DMS153 treated with DMSO at 0.1 percent for 48 hours (cell line): ENCODE measurements at regions not wholly inside any gene's neighbourhood (a gene's known extent, or its start where the extent isn't known, plus 50 kb on each side); places are given as distances from the start of the nearest gene placed in this dataset.

Experiments used
- DNase-seq: peaks from one replicate; lab custom pipeline; 2025; ENCODE audit not compliant: unreplicated experiment; lab: John Stamatoyannopoulos, UW

DNA sequence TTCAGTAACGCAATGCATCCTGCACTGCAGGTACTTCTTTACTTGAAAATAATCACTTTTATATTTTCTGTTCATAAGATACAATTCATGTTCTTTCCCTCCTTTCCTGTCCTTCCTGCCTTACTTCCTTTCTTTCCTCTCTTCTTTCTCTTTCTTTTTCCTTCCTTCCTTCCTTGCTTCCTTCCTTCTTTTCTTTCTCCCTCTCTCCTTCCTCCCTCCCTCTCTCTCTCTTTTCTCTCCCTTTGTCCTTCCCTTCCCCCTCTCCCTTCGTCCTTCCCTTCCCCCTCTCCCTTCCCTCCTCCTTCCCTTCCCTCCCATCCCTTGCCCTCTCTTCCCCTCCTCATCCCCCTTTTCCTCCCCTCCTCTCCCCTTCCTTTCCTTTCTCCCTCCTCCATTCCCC, 227.8 kb upstream of the KLF6 start:
- no peak for DNase-seq

DNA sequence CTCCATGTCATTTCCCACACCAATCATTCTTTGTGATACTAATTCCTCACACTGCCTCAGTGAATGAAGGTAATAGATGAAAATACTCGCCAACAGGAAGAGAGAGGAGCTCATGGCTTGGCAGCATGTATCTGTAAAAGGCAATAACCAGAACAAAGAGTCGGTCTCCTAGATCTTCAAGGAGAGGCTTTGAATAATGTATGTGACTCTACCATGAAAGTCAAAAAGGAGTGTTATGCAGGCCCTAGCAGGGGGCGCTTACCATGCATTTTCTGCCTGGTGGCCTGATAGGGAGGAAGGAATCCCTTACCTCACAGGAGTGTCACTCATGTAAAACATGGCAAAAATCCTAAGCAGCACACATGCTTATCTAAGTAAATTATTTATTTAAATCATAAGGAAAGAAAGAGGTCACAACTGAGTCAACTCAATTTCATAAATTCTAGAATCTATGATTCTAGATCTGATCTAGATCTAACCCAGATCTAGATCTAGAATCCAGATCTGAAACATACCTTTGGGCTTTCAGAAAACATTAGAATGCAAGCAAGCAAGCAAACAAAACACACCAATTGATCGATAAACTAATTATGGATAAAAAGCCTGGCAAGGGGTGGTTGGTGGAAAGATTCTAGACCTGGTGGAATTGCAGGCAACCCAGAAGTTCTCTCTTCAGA, 226.3 kb upstream of the KLF6 start:
- DNase-seq, result no peak

DNA sequence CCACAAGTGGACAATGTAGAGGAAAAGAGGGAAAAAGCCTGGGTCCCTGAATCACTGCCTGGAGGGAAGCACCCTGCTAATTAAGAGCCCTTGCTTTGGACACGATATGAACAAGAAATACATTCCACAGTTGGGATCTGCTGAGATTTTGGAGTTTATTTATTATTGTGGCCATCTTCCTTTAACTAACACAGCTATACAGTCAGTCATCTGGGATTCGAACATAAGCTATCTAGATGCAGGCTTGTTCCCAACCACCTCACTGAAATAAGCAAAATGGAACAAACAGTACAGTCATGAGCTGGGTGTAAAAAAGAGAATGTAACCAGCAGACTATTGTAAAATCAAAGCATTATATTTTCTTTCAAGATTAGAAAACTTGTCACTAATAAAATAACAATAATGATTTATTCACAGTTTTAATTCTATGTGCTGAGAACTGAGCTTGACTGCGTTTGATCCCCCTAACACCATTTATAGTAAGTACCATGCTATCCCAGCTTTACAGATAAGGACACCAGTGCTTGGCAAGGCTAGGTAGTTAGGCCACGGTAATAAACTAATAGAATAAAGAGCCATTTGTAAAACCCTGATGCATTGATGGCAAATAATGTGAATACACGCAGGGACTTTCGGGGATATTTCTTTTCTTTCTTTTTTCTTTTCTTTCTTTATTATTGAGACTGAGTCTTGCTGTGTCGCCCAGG, 223.8 kb upstream of the KLF6 start:
- DNase-seq, result no peak

DNA sequence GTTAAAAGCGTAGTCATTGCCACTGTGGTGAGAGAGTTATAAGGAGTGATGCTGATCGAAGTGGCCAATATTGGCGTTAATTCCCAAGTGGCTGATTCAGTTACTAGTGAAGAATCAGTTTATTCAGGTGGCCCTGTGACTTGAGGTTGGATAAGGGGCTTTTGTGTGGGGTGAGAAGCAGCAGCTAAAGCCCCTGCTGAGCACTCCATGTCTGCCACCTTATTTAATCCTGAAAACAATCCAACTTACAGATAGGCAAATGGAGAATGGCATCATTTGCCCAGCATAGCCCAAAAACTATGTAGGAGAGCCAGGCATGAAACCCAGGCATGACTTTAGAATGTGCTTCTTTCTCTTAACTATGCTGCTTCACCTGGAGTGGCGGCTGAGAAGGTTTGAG, 222.8 kb upstream of the KLF6 start:
- DNase-seq, result no peak

DNA sequence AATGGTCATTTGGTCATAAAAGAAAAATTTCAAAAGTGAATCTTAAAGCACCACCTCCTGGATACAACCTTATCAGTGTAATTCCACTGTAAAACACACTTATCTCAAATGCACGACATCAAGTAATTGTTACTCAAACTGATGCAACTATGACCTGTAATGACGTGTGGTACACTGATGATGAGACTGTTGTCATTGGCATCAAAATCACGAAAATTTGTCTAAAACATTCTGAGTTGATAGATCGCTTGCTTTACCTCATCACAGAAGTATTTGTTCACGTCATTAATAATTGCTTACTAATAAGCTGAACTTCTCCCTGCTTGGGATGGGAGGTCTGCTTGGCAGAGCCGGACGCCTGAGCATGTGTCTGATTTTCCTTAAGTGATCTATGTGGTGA, 221.8 kb upstream of the KLF6 start:
- no peak for DNase-seq

DNA sequence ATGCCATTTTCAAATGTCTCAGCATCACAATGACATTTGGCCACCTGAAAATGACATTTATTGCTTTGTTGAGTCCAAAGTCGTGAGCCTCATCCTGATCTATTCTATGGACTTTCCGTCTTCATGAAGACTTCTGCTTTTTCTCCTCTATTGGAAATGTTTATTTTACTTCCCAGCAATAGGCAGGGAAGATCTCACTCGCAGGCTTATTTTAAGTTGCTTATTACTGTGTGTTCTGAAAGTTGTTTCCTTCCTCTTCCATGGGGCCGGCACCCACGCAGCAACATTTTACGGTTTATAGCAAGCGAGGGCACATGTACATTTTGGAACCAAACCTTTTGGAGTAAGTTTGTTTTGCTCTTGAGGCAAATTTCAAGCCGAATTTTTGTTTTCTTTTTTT, 221.0 kb upstream of the KLF6 start:
- DNase-seq, result no peak

DNA sequence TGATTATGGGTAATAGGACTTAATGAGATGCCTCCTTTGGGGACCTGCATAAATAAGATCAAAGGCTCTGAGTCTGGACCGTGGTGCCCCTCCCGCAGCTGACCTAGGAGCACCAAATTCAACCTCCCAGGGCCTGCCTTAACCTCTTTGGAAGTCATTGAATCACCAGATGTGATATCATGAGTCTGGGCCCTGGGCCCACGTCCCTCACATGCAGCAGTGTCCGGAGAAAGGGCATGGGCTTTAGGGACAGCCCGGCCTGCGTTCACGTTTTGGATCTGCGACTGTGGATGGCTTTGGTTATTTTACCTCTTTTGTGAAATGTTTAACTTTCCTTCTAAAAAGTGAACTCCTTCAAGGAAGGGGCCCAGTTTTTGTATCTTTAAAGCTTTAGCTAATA, 220.0 kb upstream of the KLF6 start:
- no peak for DNase-seq

DNA sequence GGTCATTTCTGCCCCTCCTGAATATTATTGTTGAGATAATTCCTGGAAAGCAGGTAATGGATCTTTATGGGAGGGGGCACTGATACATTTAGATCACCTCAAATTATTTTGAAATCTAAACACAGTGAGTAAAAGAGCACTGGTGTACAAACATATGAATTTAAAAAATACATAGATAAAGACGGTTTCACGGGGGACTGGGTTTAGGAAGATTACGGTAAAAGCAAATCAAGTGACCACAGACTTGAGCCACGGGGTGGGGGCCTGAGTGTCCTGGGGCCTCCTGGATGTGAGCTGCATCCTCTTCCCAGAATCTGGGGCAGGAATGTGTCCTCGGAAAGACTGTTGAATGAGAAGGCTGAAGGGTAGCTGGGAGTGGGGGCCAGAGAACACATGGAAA, 219.1 kb upstream of the KLF6 start:
- DNase-seq, result no peak

DNA sequence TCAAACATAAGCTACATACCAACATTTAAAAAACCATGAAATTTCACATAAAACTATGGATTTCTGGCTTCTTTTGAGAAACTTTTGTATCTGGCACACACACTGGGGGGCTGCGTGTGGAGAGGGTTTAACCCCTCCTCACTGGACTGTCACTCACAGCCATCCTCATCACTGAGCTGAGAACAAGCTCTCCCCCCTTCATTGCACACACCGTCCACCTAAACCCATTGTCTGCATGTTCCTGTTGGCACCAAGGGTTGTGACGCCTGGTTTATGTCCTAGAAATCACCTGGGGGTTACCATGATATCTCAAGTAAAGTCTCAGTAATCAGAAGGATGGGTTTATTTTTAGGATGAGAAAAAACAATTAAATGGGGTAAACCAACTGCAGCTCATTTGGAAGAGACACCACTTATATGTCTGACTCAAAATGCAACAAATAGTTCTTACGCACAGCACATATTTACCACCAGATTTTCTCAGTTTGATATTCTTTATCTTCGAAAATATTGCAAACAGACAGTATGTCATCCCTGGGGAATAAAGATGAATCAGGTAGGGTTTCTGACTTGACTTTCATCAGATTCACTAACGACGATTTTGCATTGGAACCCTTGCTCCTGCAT, 218.5 kb upstream of the KLF6 start:
- DNase-seq, result no peak

DNA sequence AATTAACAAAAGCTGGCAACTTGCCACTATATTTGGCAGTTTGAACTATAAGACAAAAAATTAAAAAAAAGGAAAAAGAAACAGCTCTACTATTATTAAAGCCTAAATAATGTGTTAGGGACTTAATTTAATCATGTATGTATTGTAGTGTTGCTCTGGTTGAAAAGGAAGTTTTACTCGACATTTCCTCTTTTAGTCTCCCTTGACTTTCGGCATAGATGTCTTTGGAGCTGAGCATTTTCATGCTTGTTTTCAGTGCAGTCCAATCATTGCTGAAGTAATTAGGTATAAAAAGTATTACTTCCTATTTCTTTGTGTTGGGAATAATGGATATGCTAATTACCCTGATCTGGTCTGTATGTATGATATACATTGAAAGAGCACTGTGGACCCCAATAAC, 216.8 kb upstream of the KLF6 start:
- DNase-seq, result no peak

DNA sequence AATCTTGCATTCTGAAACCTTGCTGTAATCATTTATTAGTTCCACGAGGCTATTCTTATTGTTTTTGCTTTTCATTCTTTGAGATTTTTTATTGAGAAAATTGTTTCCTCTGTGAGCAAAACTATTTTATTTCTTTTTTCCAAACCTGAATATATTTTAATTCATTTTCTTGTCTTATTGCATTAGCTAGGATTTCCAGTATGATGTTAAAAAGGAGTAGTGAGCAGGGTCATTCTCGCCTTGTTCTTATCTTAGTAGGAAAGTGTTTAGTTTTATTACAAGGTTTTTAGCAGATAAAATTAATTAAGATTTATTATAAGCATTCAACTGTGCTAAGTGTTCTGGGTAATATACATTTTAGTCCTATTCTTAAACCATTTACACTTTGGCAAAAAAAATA, 214.6 kb upstream of the KLF6 start:
- DNase-seq, result no peak

DNA sequence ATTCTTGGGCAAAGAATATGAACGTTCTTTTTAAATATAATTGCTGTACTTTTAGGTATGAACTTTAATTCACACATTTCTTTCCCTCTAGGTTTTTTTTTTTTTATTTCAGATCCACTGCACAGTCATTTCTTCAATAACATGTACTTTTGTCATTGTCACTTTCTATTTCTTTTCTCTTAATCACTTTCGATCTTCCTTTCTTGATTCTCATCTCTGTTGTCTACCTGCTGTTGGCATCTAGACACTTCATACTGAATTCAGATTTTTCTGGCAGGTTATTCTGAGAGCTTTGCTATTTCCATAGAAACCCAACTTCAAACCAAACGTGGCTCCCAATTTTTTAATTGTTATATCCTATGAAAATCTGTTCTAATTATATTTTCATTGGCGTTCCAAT, 211.7 kb upstream of the KLF6 start:
- DNase-seq, result no peak

DNA sequence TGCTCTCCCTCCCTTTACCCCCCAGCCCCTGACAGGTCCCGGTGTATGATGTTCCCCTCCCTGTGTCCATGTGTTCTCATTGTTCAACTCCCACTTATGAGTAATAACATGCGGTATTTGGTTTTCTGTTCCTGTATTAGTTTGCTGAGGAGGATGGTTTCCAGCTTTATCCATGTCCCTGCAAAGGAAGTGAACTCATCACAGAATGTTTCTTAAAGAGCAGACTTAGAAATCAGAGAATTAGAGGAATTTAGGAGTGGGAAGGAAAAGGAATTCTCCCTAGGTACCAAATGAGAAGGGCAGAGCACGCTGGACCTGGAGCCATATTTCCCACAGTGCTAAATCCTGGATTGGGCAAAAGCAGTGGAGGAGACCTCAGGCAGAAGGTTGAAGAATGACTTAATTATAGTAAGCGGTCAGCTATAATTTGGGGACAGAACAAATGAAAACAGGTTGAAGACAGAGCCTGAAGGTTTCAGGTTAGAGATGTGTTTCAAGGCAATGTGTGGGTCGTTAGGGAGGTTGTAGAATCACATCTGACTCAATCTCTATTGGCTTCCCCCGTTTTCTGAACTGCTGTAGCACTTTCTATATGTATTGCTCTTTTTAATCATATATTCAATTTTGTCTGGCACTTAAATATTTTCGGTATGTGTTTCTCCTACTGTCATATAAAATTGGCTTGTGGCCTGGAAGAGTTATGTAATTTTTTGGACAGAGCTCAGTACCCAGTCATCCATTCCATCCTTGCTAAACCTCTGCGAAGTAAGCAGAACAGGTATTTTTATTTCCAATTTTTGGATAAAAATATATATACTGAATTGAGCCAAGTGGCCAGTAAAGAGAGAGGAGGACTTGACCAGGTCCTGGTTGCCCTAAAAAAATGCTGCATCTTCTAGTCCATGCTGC, 210.5 kb upstream of the KLF6 start:
- no peak for DNase-seq

DNA sequence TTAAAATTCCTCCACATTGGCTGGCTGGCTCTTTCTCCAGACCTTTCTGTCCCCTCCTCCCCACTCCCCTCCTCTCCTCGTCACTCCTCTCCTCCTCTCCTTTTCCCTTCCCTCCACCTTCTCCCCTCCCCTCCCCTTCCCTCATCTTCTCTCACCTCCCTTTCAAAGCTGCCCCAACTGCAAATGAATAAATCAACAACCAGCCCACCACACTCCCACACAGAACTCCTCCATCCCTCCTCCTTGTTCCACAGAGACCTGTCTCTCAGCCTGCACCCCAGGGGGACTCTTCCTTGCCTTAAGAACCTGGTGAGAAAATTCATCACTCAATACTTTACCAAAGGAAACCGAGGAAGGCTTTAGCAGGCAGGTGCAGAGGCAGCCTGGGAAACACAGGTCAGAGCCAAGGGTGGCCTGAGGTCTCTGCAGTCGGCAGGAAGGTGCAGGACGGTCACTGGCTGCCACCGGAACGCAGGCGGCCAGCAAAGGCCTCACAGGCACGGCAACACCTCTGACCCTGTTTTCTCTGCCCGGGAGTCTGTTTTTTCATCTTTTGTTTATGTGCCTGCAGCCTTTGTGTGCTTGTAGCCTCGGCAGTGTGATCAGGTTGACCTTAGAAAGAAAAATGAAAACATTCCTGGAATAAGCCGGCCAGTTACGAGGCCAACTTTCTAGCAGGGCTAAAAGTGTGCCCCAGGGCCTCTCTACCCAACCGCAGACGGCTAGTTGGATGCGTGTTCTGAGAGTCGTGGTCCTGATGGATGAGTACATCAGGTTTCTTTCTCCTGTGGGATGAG, 207.6 kb upstream of the KLF6 start:
- DNase-seq, result no peak

DNA sequence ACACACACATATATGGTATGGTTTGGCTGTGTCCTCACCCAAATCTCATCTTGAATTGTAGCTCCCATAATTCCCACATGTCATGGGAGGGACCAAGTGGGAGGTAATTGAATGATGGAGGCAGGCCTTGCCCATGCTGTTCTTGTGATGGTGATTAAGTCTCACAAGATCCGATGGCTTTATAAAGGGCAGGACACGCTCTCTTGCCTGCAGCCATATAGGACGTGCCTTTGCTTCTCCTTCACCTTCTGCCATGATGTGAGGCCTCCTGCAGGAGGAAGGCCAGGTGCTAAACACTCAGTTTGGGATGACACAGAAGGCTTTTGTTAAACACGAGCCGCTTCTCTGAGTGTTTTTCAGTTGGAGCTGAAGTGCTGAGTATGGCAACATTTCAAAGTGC, 205.3 kb upstream of the KLF6 start:
- no peak for DNase-seq

DNA sequence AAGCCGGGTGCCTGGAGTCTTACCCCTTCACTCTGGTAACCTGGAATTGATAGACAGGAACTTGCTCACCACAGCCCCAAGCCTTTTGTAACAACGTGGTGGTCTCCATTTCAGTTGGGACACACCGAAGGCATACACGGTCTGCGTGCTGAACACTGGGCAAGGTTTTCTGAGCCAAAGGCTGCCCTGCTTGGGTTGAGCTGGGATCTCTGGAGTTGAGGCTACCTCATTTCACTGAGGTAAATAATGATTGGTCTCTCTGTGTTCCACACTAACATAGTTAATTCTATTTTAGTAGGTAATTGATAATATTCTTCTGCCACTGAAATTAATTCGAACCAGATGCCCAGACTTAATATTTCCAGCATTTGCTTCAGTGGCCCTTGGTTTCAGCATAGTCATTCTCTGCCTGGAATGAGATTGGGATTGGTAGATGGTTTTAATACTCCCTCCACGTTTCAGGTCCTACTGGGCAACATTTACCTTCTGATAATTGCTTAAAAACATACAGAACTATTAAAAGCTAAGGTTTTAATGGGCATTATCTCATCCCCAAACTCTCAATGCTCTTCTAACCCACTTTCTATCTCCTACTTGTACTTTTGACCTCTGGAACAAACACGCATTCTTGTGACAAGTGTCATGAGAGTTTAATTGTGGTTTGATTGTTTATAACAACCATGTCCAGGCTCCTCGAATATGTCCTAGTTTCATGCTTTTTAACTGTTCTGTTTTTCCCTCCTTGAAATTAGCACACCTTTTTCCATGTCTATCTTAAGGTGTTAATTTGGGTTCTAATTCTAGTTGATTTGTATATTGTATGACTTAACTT, 202.3 kb upstream of the KLF6 start:
- DNase-seq, result no peak

DNA sequence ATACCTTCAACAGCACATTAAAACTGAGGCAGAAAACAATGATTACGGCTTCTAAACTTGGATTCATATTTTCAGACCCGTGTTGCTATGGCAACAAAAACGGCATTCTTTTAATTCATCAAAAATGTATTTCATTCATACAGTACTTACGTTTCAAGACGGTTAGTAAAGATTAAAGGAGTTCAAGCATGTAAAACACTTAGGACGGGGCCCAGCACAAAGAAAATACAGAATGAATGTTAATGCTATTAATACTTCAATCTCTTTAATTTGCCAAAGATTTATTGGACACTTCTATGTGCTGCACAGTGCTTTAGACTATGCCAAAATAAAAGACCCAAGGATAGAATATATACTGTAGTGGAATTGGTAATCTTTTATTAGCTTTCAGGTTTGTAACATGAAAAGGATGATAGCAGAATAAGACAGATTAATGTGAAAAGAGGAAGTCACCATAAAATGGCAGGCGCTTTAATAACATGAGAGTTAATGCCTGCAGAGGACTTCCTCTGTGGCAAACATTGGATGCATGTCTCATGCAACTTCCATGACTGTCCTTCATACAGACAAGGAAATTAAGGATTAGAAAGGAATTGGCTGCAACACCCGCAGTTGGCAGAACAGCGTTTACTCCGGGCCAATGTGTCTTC, 201.6 kb upstream of the KLF6 start:
- DNase-seq, result no peak

DNA sequence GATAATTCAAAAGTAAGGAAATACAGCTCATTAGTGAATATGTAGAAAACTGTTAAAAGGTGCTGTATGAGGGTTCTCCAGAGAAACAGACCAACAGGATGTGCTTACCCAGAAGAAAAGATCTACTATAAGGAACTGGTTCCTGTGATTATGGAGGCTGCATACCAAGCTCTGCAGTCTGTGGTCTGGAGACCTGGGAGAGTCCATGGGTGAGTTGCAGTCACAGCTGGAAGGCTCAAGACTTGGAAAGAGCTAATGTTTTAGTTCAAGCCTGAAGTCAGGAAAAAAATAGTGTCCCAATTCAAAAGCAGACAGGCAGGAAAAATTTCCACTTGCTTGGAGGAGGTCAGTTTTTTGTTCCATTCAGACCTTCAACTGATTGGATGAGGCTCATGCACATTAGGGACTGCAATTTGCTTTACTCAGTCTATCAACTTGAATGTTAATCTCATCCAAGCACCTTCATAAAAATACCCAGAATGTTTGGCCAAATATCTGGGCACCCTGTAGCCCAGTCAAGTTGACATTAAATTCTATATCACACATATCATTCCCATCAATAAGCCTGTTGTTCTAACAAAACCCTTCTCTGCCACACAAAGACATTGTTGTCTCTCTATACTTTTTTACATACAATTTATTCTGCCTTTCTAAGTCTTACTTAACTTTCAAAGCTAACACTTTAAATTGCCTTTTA, 197.9 kb upstream of the KLF6 start:
- DNase-seq, result no peak

DNA sequence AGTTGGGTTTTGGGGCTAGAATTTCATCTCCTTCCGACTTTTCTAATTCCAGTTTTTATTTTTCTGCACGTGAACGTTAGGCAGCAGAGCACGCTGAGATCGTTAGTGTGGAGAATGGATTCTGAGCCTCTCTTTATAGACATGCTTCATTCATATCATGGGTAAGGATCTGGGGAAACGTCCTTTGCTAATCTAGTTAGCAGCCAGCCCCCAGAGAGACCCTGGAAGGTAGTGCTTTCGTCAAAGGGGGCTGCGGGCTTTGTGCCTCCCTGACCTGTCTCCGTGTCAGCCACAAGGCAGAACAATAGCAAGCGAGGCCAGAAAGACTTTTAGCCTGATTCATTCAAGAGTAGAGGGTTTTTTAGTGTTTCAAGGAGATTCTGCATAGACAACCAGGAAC, 196.3 kb upstream of the KLF6 start:
- no peak for DNase-seq
